GM21619 (cell line): ENCODE measurements at regions not wholly inside any gene's neighbourhood (a gene's known extent, or its start where the extent isn't known, plus 50 kb on each side); places are given as distances from the start of the nearest gene placed in this dataset.
A peak's percentile ranks its signal among the peaks of the same experiment; 100 is the strongest.

ENCODE experiments used
- ATAC-seq: cut with Tn5 transposase; IDR thresholded peaks from one replicate; pipeline ENCODE4 v1.9.1; 2021; ENCODE audit not compliant: unreplicated experiment

DNA sequence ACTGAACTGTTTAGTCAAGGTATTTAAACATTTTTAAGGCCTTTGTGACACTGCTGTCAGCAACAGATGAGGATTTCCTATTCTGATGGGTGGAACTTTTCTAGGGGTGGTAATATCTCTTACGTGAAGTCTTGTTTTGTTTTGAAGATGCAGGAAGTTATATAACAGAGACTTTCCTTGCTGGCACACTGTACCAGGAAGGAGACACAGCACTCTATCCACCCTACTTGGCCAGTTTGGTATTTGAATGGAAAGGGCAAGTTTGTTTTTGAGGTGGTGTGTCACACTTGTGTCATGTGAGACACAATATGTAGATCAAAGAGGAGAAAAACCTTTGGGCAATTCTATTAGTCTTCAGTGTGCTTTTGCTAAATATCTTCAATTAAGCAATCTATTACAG lies 51.6 kb upstream of the SRP54 start:
- peak; percentile 34 for ATAC-seq

GRCh38 chr14:34930591-34931091 lies 52.2 kb upstream of the SRP54 start:
- peak; percentile 63 for ATAC-seq

DNA sequence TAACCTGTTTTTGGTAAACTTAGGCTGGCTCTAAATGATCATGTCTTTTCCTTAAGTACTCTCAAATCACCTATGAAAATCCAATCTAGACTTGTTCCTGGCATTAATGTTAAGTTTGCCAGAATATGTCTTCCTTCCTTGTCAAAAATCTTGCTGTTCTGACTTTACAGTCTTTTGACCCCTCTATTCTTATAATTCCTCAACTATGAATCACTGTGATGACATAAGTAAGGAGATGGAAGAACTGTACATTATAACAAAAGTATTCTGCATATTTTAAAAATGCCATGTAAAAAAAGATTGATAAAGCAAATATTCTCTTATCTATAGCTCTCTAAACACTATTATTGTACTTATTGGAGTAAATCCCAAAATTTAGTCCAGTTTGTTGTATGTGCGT lies 51.4 kb upstream of the BAZ1A start:
- ATAC-seq = no peak
